ENCODE measurements at regions not wholly inside any gene's neighbourhood (a gene's known extent, or its start where the extent isn't known, plus 50 kb on each side); places are given as distances from the start of the nearest gene placed in this dataset.

- TF ChIP-seq POLR2AphosphoS5 (IDR thresholded peaks at IDR 0.05; ENCODE audit: low read depth, low read length): no peak
- TF ChIP-seq, protein P1, sequence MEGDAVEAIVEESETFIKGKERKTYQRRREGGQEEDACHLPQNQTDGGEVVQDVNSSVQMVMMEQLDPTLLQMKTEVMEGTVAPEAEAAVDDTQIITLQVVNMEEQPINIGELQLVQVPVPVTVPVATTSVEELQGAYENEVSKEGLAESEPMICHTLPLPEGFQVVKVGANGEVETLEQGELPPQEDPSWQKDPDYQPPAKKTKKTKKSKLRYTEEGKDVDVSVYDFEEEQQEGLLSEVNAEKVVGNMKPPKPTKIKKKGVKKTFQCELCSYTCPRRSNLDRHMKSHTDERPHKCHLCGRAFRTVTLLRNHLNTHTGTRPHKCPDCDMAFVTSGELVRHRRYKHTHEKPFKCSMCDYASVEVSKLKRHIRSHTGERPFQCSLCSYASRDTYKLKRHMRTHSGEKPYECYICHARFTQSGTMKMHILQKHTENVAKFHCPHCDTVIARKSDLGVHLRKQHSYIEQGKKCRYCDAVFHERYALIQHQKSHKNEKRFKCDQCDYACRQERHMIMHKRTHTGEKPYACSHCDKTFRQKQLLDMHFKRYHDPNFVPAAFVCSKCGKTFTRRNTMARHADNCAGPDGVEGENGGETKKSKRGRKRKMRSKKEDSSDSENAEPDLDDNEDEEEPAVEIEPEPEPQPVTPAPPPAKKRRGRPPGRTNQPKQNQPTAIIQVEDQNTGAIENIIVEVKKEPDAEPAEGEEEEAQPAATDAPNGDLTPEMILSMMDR (IDR thresholded peaks at IDR 0.05): no peak
- TF ChIP-seq, protein P2, sequence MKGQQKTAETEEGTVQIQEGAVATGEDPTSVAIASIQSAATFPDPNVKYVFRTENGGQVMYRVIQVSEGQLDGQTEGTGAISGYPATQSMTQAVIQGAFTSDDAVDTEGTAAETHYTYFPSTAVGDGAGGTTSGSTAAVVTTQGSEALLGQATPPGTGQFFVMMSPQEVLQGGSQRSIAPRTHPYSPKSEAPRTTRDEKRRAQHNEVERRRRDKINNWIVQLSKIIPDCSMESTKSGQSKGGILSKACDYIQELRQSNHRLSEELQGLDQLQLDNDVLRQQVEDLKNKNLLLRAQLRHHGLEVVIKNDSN (IDR thresholded peaks at IDR 0.05; ENCODE audit: borderline replicate concordance, low read depth): no peak
- no peak for TF ChIP-seq EZH2phosphoT487 (IDR thresholded peaks at IDR 0.05; ENCODE audit: borderline replicate concordance, low read depth)
- no peak for TF ChIP-seq RFX5 (IDR thresholded peaks at IDR 0.05; ENCODE audit: low read length)
- no peak for TF ChIP-seq RAD21 (IDR thresholded peaks at IDR 0.05; ENCODE audit: low read length)
Measured at GRCh38 chr12:96136725-96137378, 57.3 kb upstream of the ELK3 start.
